ENCODE measurements at regions not wholly inside any gene's neighbourhood (a gene's known extent, or its start where the extent isn't known, plus 50 kb on each side); places are given as distances from the start of the nearest gene placed in this dataset.

DNA sequence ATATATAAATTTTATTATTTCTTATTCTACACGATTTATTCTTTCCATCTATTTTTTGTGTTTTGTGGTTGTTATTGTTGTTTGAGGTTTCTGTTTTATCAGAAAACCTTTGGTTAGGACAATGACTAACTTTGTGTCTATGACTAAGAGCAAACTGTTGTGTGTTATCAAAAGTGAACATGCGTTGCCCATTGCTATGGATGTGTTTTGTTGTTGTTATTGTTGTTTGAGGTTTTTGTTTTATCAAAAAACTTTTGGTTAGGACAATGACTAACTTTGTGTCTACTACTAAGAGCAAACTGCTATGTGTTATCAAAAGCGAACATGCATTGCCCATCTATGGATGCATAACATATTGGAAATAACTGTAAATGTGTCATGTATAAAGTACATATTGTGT is 692.3 kb downstream of the SLITRK1 start:
- H3K79me2 ChIP-seq (ENCODE audit: insufficient read depth, low read depth, low read length): no peaks in the 10 kb centered on the region
- H3K36me3 ChIP-seq (ENCODE audit: insufficient read depth, low read length): no peaks in the 10 kb centered on the region
- BruUV-seq (replicated peaks): no TSS peak
- no peak for TF ChIP-seq EZH2phosphoT487 (IDR thresholded peaks at IDR 0.05; ENCODE audit: borderline replicate concordance, low read depth, low read length)
- TF ChIP-seq, protein P1, sequence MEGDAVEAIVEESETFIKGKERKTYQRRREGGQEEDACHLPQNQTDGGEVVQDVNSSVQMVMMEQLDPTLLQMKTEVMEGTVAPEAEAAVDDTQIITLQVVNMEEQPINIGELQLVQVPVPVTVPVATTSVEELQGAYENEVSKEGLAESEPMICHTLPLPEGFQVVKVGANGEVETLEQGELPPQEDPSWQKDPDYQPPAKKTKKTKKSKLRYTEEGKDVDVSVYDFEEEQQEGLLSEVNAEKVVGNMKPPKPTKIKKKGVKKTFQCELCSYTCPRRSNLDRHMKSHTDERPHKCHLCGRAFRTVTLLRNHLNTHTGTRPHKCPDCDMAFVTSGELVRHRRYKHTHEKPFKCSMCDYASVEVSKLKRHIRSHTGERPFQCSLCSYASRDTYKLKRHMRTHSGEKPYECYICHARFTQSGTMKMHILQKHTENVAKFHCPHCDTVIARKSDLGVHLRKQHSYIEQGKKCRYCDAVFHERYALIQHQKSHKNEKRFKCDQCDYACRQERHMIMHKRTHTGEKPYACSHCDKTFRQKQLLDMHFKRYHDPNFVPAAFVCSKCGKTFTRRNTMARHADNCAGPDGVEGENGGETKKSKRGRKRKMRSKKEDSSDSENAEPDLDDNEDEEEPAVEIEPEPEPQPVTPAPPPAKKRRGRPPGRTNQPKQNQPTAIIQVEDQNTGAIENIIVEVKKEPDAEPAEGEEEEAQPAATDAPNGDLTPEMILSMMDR (conservative IDR thresholded peaks at IDR 0.05; ENCODE audit: low read length): no peak
- H3K4me2 ChIP-seq (ENCODE audit: low read length): no peak overlapping the region
- no peak overlapping the region for H2AFZ ChIP-seq (ENCODE audit: low read length)
- 0 out of 2 replicates have a peak, but pooled peaks cover 5% of the 10 kb centered on the region for H3K9me3 ChIP-seq (ENCODE audit: low read length)
- DNase-seq (ENCODE audit: low spot score): no peak
- H3K9me2 ChIP-seq (ENCODE audit: insufficient read depth, low read length): no peaks in the 10 kb centered on the region
- no peak overlapping the region for H3K27ac ChIP-seq (ENCODE audit: low read depth, low read length, poor library complexity, severe bottlenecking)
- POLR2A ChIA-PET: no interaction called here
- no peak overlapping the region for H3K4me3 ChIP-seq (ENCODE audit: low read depth, low read length, poor library complexity, severe bottlenecking)
- no peaks in the 10 kb centered on the region for H4K20me1 ChIP-seq (ENCODE audit: insufficient read depth, low read length)
- no peaks in the 10 kb centered on the region for H3K4me1 ChIP-seq (ENCODE audit: insufficient read depth, low read length, poor library complexity, severe bottlenecking)
- CTCF ChIA-PET (ENCODE audit: unreplicated experiment): no interaction called here
- intact Hi-C loops (cut with micrococcal nuclease; ENCODE audit: unreplicated experiment): no loop called here

DNA sequence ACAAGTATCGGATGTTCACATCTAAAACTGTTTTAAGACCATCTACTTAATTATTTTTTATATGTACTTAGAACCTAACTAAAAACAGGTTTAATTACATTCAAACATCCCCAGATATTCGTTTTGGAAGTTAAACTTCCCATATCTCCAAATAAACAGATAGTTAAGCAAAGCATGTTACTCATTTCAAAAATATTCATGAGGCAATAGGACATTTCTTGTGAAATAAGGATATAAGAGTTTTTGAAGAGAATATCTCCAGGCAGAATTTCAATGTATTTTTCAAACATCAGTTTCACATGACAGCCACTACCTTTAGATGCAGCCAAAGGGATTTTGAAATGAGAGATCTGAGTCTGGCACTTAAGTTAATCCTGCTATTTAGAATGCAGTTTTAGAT is 697.5 kb downstream of the SLITRK1 start:
- ChIA-PET POLR2A (no interaction called here), CTCF (ENCODE audit: unreplicated experiment) (no interaction called here)
- no peak overlapping the region for H3K4me3 ChIP-seq (ENCODE audit: low read depth, low read length, poor library complexity, severe bottlenecking)
- BruUV-seq (replicated peaks): no TSS peak
- no peaks in the 10 kb centered on the region for H3K79me2 ChIP-seq (ENCODE audit: insufficient read depth, low read depth, low read length)
- TF ChIP-seq EZH2phosphoT487 (IDR thresholded peaks at IDR 0.05; ENCODE audit: borderline replicate concordance, low read depth, low read length): no peak
- TF ChIP-seq, protein P1 (conservative IDR thresholded peaks at IDR 0.05; ENCODE audit: low read length): no peak
- intact Hi-C loops (cut with micrococcal nuclease; ENCODE audit: unreplicated experiment): no loop called here
- DNase-seq (ENCODE audit: low spot score): no peak
- H4K20me1 ChIP-seq (ENCODE audit: insufficient read depth, low read length): no peaks in the 10 kb centered on the region
- H2AFZ ChIP-seq (ENCODE audit: low read length): no peak overlapping the region
- no peaks in the 10 kb centered on the region for H3K4me1 ChIP-seq (ENCODE audit: insufficient read depth, low read length, poor library complexity, severe bottlenecking)
- H3K36me3 ChIP-seq (ENCODE audit: insufficient read depth, low read length): no peaks in the 10 kb centered on the region
- H3K9me2 ChIP-seq (ENCODE audit: insufficient read depth, low read length): no peaks in the 10 kb centered on the region
- no peaks in the 10 kb centered on the region for H3K9me3 ChIP-seq (ENCODE audit: low read length)
- no peak overlapping the region for H3K4me2 ChIP-seq (ENCODE audit: low read length)
- H3K27ac ChIP-seq (ENCODE audit: low read depth, low read length, poor library complexity, severe bottlenecking): no peak overlapping the region

DNA sequence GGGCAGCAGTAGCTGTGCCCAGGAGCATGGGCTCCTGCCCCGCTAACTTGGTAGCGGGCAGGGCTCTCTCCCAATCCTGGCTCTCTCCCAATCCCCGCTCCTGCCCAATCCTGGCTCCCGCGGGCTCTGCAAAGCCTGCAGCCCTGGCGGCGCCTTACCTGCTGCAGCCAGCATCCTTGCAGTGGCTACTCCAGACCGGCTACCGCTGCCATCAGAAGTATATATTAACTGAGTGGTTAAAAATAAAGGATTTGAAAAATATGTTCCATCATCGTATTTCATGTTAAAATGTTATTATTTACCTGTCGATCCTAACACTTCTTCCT is 698.2 kb downstream of the SLITRK1 start:
- no peak for DNase-seq (ENCODE audit: low spot score)
- CTCF ChIA-PET (ENCODE audit: unreplicated experiment): no interaction called here
- POLR2A ChIA-PET: no interaction called here
- intact Hi-C loops (cut with micrococcal nuclease; ENCODE audit: unreplicated experiment): no loop called here
- no peaks in the 10 kb centered on the region for H4K20me1 ChIP-seq (ENCODE audit: insufficient read depth, low read length)
- H3K9me3 ChIP-seq (ENCODE audit: low read length): no peaks in the 10 kb centered on the region
- TF ChIP-seq, protein P1 (conservative IDR thresholded peaks at IDR 0.05; ENCODE audit: low read length): no peak
- TF ChIP-seq EZH2phosphoT487 (IDR thresholded peaks at IDR 0.05; ENCODE audit: borderline replicate concordance, low read depth, low read length): no peak
- no peaks in the 10 kb centered on the region for H3K79me2 ChIP-seq (ENCODE audit: insufficient read depth, low read depth, low read length)
- no peak overlapping the region for H2AFZ ChIP-seq (ENCODE audit: low read length)
- H3K4me1 ChIP-seq (ENCODE audit: insufficient read depth, low read length, poor library complexity, severe bottlenecking): no peaks in the 10 kb centered on the region
- BruUV-seq (replicated peaks): no TSS peak
- H3K36me3 ChIP-seq (ENCODE audit: insufficient read depth, low read length): no peaks in the 10 kb centered on the region
- no peak overlapping the region for H3K4me3 ChIP-seq (ENCODE audit: low read depth, low read length, poor library complexity, severe bottlenecking)
- H3K9me2 ChIP-seq (ENCODE audit: insufficient read depth, low read length): no peaks in the 10 kb centered on the region
- H3K4me2 ChIP-seq (ENCODE audit: low read length): no peak overlapping the region
- no peak overlapping the region for H3K27ac ChIP-seq (ENCODE audit: low read depth, low read length, poor library complexity, severe bottlenecking)
